ENCODE measurements at regions not wholly inside any gene's neighbourhood (a gene's known extent, or its start where the extent isn't known, plus 50 kb on each side); places are given as distances from the start of the nearest gene placed in this dataset.

DNA sequence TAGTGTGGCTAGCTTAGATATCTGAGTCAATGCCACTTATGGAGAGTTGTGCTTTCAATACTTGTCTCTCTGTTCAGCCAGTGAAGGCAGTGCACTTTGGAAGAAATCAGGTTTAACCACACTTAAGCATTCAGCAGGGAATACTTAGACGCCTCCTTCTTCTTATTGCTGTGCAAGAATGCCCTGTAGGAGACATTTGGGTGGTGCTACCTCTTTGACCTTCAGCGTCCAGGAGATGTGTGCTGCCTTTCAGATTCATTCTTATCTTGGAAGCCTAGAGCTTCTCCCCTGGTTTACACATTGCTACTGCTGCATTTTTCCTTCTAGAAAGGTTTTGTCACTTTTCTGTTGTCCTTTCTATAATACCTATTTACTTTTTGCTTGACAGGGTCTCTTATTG lies 350.5 kb downstream of the ARL6IP6 start:
- H3K4me3 Mint-ChIP-seq, result no peak overlapping the region

GRCh38 chr2:153068052-153068451 lies 349.6 kb downstream of the ARL6IP6 start:
- H3K27ac ChIP-seq (ENCODE audit: low read length), result no peak overlapping the region
- H3K4me3 Mint-ChIP-seq, result no peak overlapping the region
- H3K27ac Mint-ChIP-seq, result no peak overlapping the region
- no peaks in the 10 kb centered on the region for H3K36me3 Mint-ChIP-seq
- intact Hi-C loops (cut with micrococcal nuclease), result no loop called here
- H3K36me3 ChIP-seq (ENCODE audit: control insufficient read depth, insufficient read depth, low read length), result no peaks in the 10 kb centered on the region
- no peaks in the 10 kb centered on the region for H3K27me3 Mint-ChIP-seq (ENCODE audit: low read depth in 2 of 2)
- no peaks in the 10 kb centered on the region for H3K4me1 Mint-ChIP-seq
- no peak for DNase-seq
- no peak overlapping the region for H3K4me3 ChIP-seq (ENCODE audit: low read length)
- 50% methylated on average over 1 of the region's 2 CpGs for WGBS (ENCODE audit: insufficient coverage)
- H3K27me3 ChIP-seq (ENCODE audit: control insufficient read depth, insufficient read depth, low read length), result no peaks in the 10 kb centered on the region
- H3K9me3 ChIP-seq (ENCODE audit: control insufficient read depth, insufficient read depth, low read length), result no peaks in the 10 kb centered on the region
- ATAC-seq, result no peak
- no peak for TF ChIP-seq CTCF (IDR thresholded peaks at IDR 0.05)
- no peaks in the 10 kb centered on the region for H3K4me1 ChIP-seq (ENCODE audit: control insufficient read depth, insufficient read depth, low read length)
- peaks cover 0 to 2% of the 10 kb centered on the region in 2 donors for H3K9me3 Mint-ChIP-seq

More for the DNA sequence above, 350.5 kb downstream of the ARL6IP6 start:
- Histone ChIP-seq H3K4me1 (ENCODE audit: control insufficient read depth, insufficient read depth, low read length) (no peaks in the 10 kb centered on the region), H3K27me3 (ENCODE audit: control insufficient read depth, insufficient read depth, low read length) (no peaks in the 10 kb centered on the region), H3K36me3 (ENCODE audit: control insufficient read depth, insufficient read depth, low read length) (no peaks in the 10 kb centered on the region), H3K4me3 (ENCODE audit: low read length) (no peak overlapping the region), H3K9me3 (ENCODE audit: control insufficient read depth, insufficient read depth, low read length) (no peaks in the 10 kb centered on the region), H3K27ac (ENCODE audit: low read length) (no peak overlapping the region)
- Mint-ChIP-seq H3K27ac (no peak overlapping the region), H3K4me1 (no peaks in the 10 kb centered on the region), H3K36me3 (no peaks in the 10 kb centered on the region), H3K9me3 (peaks cover 0 to 2% of the 10 kb centered on the region in 2 donors), H3K27me3 (ENCODE audit: low read depth in 2 of 2) (no peaks in the 10 kb centered on the region)
- intact Hi-C loops (cut with micrococcal nuclease), result no loop called here
- WGBS (ENCODE audit: insufficient coverage), result 70% methylated on average over 2 of the region's 2 CpGs
- TF ChIP-seq CTCF (IDR thresholded peaks at IDR 0.05), result no peak
- ATAC-seq (no peak), DNase-seq (no peak)

DNA sequence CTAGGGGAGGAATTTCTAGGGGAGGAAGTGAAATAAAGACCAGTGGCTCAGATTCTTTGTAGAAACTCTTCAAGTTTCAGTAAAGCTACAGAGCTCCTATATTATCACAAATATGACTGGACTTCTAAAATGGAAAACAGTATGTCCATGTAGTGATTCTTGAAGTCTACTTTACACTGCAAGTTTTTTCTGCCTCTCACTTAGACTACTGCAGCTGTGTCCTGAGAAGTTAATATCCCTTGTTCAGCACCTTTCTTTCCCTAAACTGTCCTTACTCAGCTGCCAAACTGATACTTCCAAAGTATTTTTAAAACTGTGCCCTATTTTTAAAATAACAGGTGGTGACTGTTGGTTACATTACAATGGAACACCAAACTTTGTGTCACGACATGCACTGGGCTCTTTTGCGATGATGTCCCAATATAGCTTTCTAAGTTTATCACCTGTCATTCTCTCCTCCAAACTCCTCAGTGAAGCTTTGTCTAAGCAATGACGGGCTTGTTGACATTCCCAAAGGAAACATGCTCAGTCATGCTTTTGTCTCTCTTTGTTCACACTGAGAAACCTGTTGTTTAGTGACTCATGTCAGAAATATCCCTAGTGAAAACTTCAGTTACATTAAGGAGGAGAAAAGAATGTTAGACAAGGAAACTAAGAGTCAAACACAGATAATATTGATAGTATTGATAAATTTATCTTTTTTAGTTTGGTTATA lies 341.1 kb downstream of the ARL6IP6 start:
- no peak overlapping the region for H3K4me3 Mint-ChIP-seq
- no peak overlapping the region for H3K27ac ChIP-seq (ENCODE audit: low read length)
- no peaks in the 10 kb centered on the region for H3K27me3 ChIP-seq (ENCODE audit: control insufficient read depth, insufficient read depth, low read length)
- intact Hi-C loops (cut with micrococcal nuclease), result no loop called here
- H3K36me3 ChIP-seq (ENCODE audit: control insufficient read depth, insufficient read depth, low read length), result no peaks in the 10 kb centered on the region
- H3K27me3 Mint-ChIP-seq (ENCODE audit: low read depth in 2 of 2), result no peaks in the 10 kb centered on the region
- 54% methylated on average over 3 of the region's 3 CpGs for WGBS (ENCODE audit: insufficient coverage)
- no peaks in the 10 kb centered on the region for H3K4me1 Mint-ChIP-seq
- no peaks in the 10 kb centered on the region for H3K9me3 ChIP-seq (ENCODE audit: control insufficient read depth, insufficient read depth, low read length)
- no peaks in the 10 kb centered on the region for H3K36me3 Mint-ChIP-seq
- no peak overlapping the region for H3K4me3 ChIP-seq (ENCODE audit: low read length)
- no peak for DNase-seq
- no peak for TF ChIP-seq CTCF (IDR thresholded peaks at IDR 0.05)
- ATAC-seq, result no peak
- H3K9me3 Mint-ChIP-seq, result no peaks in the 10 kb centered on the region
- no peak overlapping the region for H3K27ac Mint-ChIP-seq
- H3K4me1 ChIP-seq (ENCODE audit: control insufficient read depth, insufficient read depth, low read length), result no peaks in the 10 kb centered on the region

DNA sequence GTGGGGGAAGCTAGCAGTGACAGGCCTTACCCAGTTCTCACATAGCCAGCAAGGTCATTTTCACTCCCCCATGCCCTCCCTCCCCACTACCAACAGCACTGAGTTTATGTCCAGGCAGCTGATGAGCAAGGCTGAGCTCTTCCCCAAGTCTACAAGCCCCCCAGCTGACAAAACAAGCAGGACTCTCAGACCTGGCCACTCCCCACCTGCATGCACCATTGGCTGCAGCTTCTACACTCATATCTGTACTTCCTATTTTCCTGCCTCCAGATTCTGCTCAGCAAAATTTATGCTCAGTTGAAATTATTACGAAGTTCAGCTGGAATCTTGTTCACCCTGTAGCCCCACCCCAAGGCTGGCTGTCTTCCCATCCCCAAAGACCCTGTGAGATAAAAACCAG lies 339.3 kb downstream of the ARL6IP6 start:
- intact Hi-C loops (cut with micrococcal nuclease), result no loop called here
- ATAC-seq (no peak), DNase-seq (no peak)
- no peak overlapping the region for H3K4me3 Mint-ChIP-seq
- H3K36me3 Mint-ChIP-seq, result no peaks in the 10 kb centered on the region
- Histone ChIP-seq H3K9me3 (ENCODE audit: control insufficient read depth, insufficient read depth, low read length) (no peaks in the 10 kb centered on the region), H3K4me1 (ENCODE audit: control insufficient read depth, insufficient read depth, low read length) (no peaks in the 10 kb centered on the region), H3K27ac (ENCODE audit: low read length) (no peak overlapping the region), H3K4me3 (ENCODE audit: low read length) (no peak overlapping the region), H3K36me3 (ENCODE audit: control insufficient read depth, insufficient read depth, low read length) (no peaks in the 10 kb centered on the region), H3K27me3 (ENCODE audit: control insufficient read depth, insufficient read depth, low read length) (no peaks in the 10 kb centered on the region)
- WGBS (ENCODE audit: insufficient coverage), result 64% methylated on average over 1 of the region's 1 CpG
- no peaks in the 10 kb centered on the region for H3K9me3 Mint-ChIP-seq
- no peak overlapping the region for H3K27ac Mint-ChIP-seq
- no peaks in the 10 kb centered on the region for H3K4me1 Mint-ChIP-seq
- no peak for TF ChIP-seq CTCF (IDR thresholded peaks at IDR 0.05)
- no peaks in the 10 kb centered on the region for H3K27me3 Mint-ChIP-seq (ENCODE audit: low read depth in 2 of 2)
